HCT116 (cell line): ENCODE measurements at regions not wholly inside any gene's neighbourhood (a gene's known extent, or its start where the extent isn't known, plus 50 kb on each side); places are given as distances from the start of the nearest gene placed in this dataset.

Experiments used
- ATF3 ChIP-seq: IDR thresholded peaks from 2 replicates; pipeline ENCODE4 v1.6.1; 2012
- CTCF ChIP-seq, 3 experiments: fragments of 200-600 bp in 1 of 3; sonication (generic) in 1 of 3; IDR thresholded peaks in 2 of 3; conservative IDR thresholded peaks in 1 of 3; 2 replicates each; pipeline ENCODE4 v1.5.1; 2012 to 2017; ENCODE audit warnings: low read depth in 2 of 3, low read length in 2 of 3, antibody characterized with exemption in 1 of 3, borderline replicate concordance in 1 of 3, control low read depth in 1 of 3, mild to moderate bottlenecking in 1 of 3, mixed read lengths in 1 of 3, mixed run types in 1 of 3, moderate library complexity in 1 of 3; ENCODE audit not compliant: insufficient read depth in 1 of 3
- EZH2 ChIP-seq: fragments of 200-600 bp; sonication (generic); IDR thresholded peaks from 2 replicates; pipeline ENCODE4 v1.6.1; 2017; ENCODE audit warnings: antibody characterized with exemption, mixed run types
- EZH2phosphoT487 ChIP-seq: fragments of 200-600 bp; IDR thresholded peaks from 2 replicates; pipeline ENCODE4 v1.6.1; 2018; ENCODE audit warnings: antibody characterized with exemption, borderline replicate concordance
- JUND ChIP-seq: IDR thresholded peaks from 2 replicates; pipeline ENCODE4 v1.6.1; 2012
- MAX ChIP-seq: IDR thresholded peaks from 2 replicates; pipeline ENCODE4 v1.6.1; 2012
- POLR2A ChIP-seq: IDR thresholded peaks from 2 replicates; pipeline ENCODE4 v1.7.0; 2011; ENCODE audit warnings: borderline replicate concordance; ENCODE audit not compliant: insufficient read depth, insufficient read length; ENCODE audit errors: extremely low read depth
- POLR2AphosphoS5 ChIP-seq: IDR thresholded peaks from 2 replicates; pipeline ENCODE4 v1.6.1; 2011; ENCODE audit warnings: mild to moderate bottlenecking, low read depth, low read length, moderate library complexity
- RAD21 ChIP-seq: IDR thresholded peaks from 2 replicates; pipeline ENCODE4 v1.6.1; 2012; ENCODE audit warnings: low read depth, mild to moderate bottlenecking
- REST ChIP-seq: IDR thresholded peaks from 2 replicates; pipeline ENCODE4 v1.6.1; 2012; ENCODE audit warnings: low read depth
- SP1 ChIP-seq: IDR thresholded peaks from 2 replicates; pipeline ENCODE4 v1.6.1; 2012; ENCODE audit warnings: low read depth
- YY1 ChIP-seq: IDR thresholded peaks from 2 replicates; pipeline ENCODE4 v1.6.1; 2011; ENCODE audit warnings: low read length, low read depth, moderate library complexity, mild to moderate bottlenecking; ENCODE audit not compliant: insufficient replicate concordance; ENCODE audit errors: extremely low read depth

GRCh38 chr11:12315024-12315423, 62.3 kb upstream of the PARVA start:
- TF ChIP-seq CTCF (IDR thresholded peaks at IDR 0.05 in 2 of 3, conservative IDR thresholded peaks at IDR 0.05 in 1 of 3; ENCODE audit: borderline replicate concordance in 1 of 3, insufficient read depth in 1 of 3, low read depth in 2 of 3, low read length in 2 of 3) (no peak), EZH2phosphoT487 (no peak), JUND (no peak), POLR2A (no peak), MAX (no peak), POLR2AphosphoS5 (no peak), RAD21 (no peak), SP1 (no peak), ATF3 (no peak), EZH2 (no peak), YY1 (no peak), REST (no peak)
